ENCODE measurements at regions not wholly inside any gene's neighbourhood (a gene's known extent, or its start where the extent isn't known, plus 50 kb on each side); places are given as distances from the start of the nearest gene placed in this dataset.

- TF ChIP-seq MAX (IDR thresholded peaks at IDR 0.05; ENCODE audit: insufficient read depth, insufficient read length) (no peak), FOS (IDR thresholded peaks at IDR 0.05; ENCODE audit: borderline replicate concordance, insufficient read depth, low read length) (no peak), POLR2A (IDR thresholded peaks at IDR 0.05; ENCODE audit: low read depth, low read length) (no peak), CTCF (IDR thresholded peaks at IDR 0.05; ENCODE audit: extremely low read depth in 1 of 2, insufficient read depth in 1 of 2, low read depth in 1 of 2, low read length in 2 of 2) (no peak), GATA2 (IDR thresholded peaks at IDR 0.05; ENCODE audit: insufficient read depth, insufficient read length, low read depth, low read length) (no peak), EZH2 (IDR thresholded peaks at IDR 0.05; ENCODE audit: borderline replicate concordance, low read depth, low read length, severe bottlenecking) (no peak), MYC (IDR thresholded peaks at IDR 0.05; ENCODE audit: low read depth, low read length) (no peak), JUN (IDR thresholded peaks at IDR 0.05; ENCODE audit: borderline replicate concordance, insufficient read depth, insufficient read length, low read depth) (no peak), POLR2AphosphoS5 (IDR thresholded peaks at IDR 0.05; ENCODE audit: insufficient read depth, low read depth, low read length) (no peak)
Observed at GRCh38 chr9:13728917-13729811, 449.7 kb upstream of the MPDZ start.

More at GRCh38 chr9:13728917-13729811, 449.7 kb upstream of the MPDZ start:
- dilution Hi-C loops (cut with MboI; ENCODE audit: extremely low pct_ligation_motif_present, low sequenced_read_pairs) (no loop called here), intact Hi-C loops (cut with micrococcal nuclease) (no loop called here)
- H3K79me2 ChIP-seq (ENCODE audit: control insufficient read depth, insufficient read depth, low read length), result no peaks in the 10 kb centered on the region
- no peak overlapping the region for H3K9ac ChIP-seq (replicated peaks; ENCODE audit: extremely low read depth, insufficient read depth, low read length)
- H3K4me1 ChIP-seq (ENCODE audit: control insufficient read depth, extremely low read depth, insufficient read depth, low read length), result no peaks in the 10 kb centered on the region
- no peaks in the 10 kb centered on the region for H4K20me1 ChIP-seq (replicated peaks; ENCODE audit: control insufficient read depth, extremely low read depth, insufficient read depth, low read length)
- H3K27me3 ChIP-seq (ENCODE audit: control insufficient read depth in 2 of 2, insufficient read depth in 2 of 2, low read length in 2 of 2), result no peaks in the 10 kb centered on the region
- no peak overlapping the region for H3K4me2 ChIP-seq (ENCODE audit: insufficient read depth, low read length)
- H2AFZ ChIP-seq (ENCODE audit: low read depth, low read length), result no peak overlapping the region
- BruUV-seq (replicated peaks), result no TSS peak
- FAIRE-seq (no peak), DNase-seq (ENCODE audit: low read depth, low spot score) (peak; percentile 16)
- H3K9me1 ChIP-seq (replicated peaks; ENCODE audit: control insufficient read depth, extremely low read depth, insufficient read depth, low read length), result no peaks in the 10 kb centered on the region
- ChIA-PET CTCF (interaction anchor here (1.5 kb wide), 2 partner anchors 45 to 282 kb away, joined by 3 to 5 read pairs; no protein-coding TSS in a partner anchor), POLR2A (no interaction called here)
- H3K36me3 ChIP-seq (ENCODE audit: control insufficient read depth in 2 of 2, extremely low read depth in 1 of 2, insufficient read depth in 2 of 2, low read length in 2 of 2), result no peaks in the 10 kb centered on the region
- no peak overlapping the region for H3K4me3 ChIP-seq (replicated peaks in 1 of 3; ENCODE audit: insufficient read depth in 1 of 3, low read depth in 1 of 3, low read length in 3 of 3)
- H3K27ac ChIP-seq (ENCODE audit: insufficient read depth, low read depth, low read length), result no peak overlapping the region
- no peaks in the 10 kb centered on the region for H3K9me3 ChIP-seq (replicated peaks; ENCODE audit: control insufficient read depth, insufficient read depth, low read length)

Measured in endothelial cell of umbilical vein (primary cell).